IMR-90 (cell line): ENCODE measurements at regions not wholly inside any gene's neighbourhood (a gene's known extent, or its start where the extent isn't known, plus 50 kb on each side); places are given as distances from the start of the nearest gene placed in this dataset.

ENCODE experiments used
- ATAC-seq: fragments of 200-7000 bp; cut with Tn5 transposase; 2 replicates; pipeline ENCODE4 v1.9.1; 2020; ENCODE audit warnings: low read depth, mild to moderate bottlenecking, moderate library complexity
- BruUV-seq: library from RNA; stranded (reverse); fragments of 400-500 nt; replicated peaks from 2 replicates; lab custom pipeline; 2021; lab: Mats Ljungman, UMichigan
- CTCF ChIA-PET: fragments of 300-600 bp; formaldehyde crosslinking; extraction: SDS; loops from one replicate; lab custom pipeline; 2021; ENCODE audit warnings: antibody characterized with exemption; lab: Yijun Ruan, JAX
- POLR2A ChIA-PET: fragments of 300-600 bp; sonication (Branson Sonifier 250); formaldehyde crosslinking; loops from one replicate; lab custom pipeline; 2022; ENCODE audit warnings: antibody characterized with exemption; ENCODE audit not compliant: unreplicated experiment; lab: Charles Lee
- DNase-seq: peaks from one replicate; pipeline ENCODE4 v3.0.0; 2013
- H2AFZ ChIP-seq: replicated peaks from 2 replicates; pipeline ENCODE3; 2013; ENCODE audit warnings: low read length, mild to moderate bottlenecking; ENCODE audit not compliant: poor library complexity
- H2AK5ac ChIP-seq: 2 replicates; pipeline ENCODE4 v1.6.1; 2013; ENCODE audit warnings: low read depth, low read length, inconsistent platforms
- H2AK9ac ChIP-seq: replicated peaks from 2 replicates; pipeline ENCODE3; 2013; ENCODE audit warnings: mild to moderate bottlenecking, low read depth, low read length, moderate library complexity; ENCODE audit not compliant: poor library complexity
- H2BK120ac ChIP-seq: 2 replicates; pipeline ENCODE4 v1.6.1; 2013; ENCODE audit warnings: low read depth, low read length, inconsistent platforms
- H2BK15ac ChIP-seq: 3 replicates; pipeline ENCODE4 v1.6.1; 2013; ENCODE audit warnings: low read depth, low read length, inconsistent platforms
- H2BK20ac ChIP-seq: 2 replicates; pipeline ENCODE4 v1.6.1; 2013; ENCODE audit warnings: low read depth, mild to moderate bottlenecking, inconsistent platforms, low read length, moderate library complexity
- H2BK5ac ChIP-seq: 2 replicates; pipeline ENCODE4 v1.6.1; 2013; ENCODE audit warnings: mild to moderate bottlenecking, low read depth, low read length, inconsistent platforms; ENCODE audit not compliant: poor library complexity, severe bottlenecking
- H3K14ac ChIP-seq: replicated peaks from 2 replicates; pipeline ENCODE4 v1.6.1; 2013; ENCODE audit warnings: low read depth, low read length, inconsistent platforms
- H3K18ac ChIP-seq: 2 replicates; pipeline ENCODE4 v1.6.1; 2013; ENCODE audit warnings: low read depth, low read length, control low read depth
- H3K23ac ChIP-seq: 2 replicates; pipeline ENCODE4 v1.6.1; 2013; ENCODE audit warnings: low read depth, low read length, inconsistent platforms
- H3K27ac ChIP-seq: 2 replicates; pipeline ENCODE4 v1.5.1; 2013; ENCODE audit warnings: mild to moderate bottlenecking, control low read depth, low read length; ENCODE audit not compliant: insufficient read depth
- H3K27me3 ChIP-seq: 2 replicates; pipeline ENCODE4 v1.6.1; 2013; ENCODE audit warnings: low read length; ENCODE audit not compliant: control insufficient read depth, insufficient read depth
- H3K36me3 ChIP-seq: 2 replicates; pipeline ENCODE4 v1.6.1; 2013; ENCODE audit warnings: low read length, mixed read lengths; ENCODE audit not compliant: control insufficient read depth, insufficient read depth
- H3K4ac ChIP-seq: 2 replicates; pipeline ENCODE4 v1.6.1; 2013; ENCODE audit warnings: low read depth, low read length, inconsistent platforms
- H3K4me1 ChIP-seq: 2 replicates; pipeline ENCODE4 v1.6.1; 2013; ENCODE audit warnings: low read length, mixed read lengths; ENCODE audit not compliant: control insufficient read depth, insufficient read depth
- H3K4me2 ChIP-seq: 2 replicates; pipeline ENCODE4 v1.6.1; 2013; ENCODE audit warnings: low read depth, mild to moderate bottlenecking, control low read depth, low read length, moderate library complexity
- H3K4me3 ChIP-seq: 2 replicates; pipeline ENCODE4 v1.5.1; 2013; ENCODE audit warnings: low read depth, mild to moderate bottlenecking, control low read depth, low read length, moderate library complexity; ENCODE audit not compliant: insufficient read depth
- H3K56ac ChIP-seq: 2 replicates; pipeline ENCODE4 v1.6.1; 2013; ENCODE audit warnings: low read length, inconsistent platforms; ENCODE audit not compliant: insufficient read depth; ENCODE audit errors: extremely low read depth
- H3K79me1 ChIP-seq, 2 experiments: 2 replicates each; pipeline ENCODE4 v1.6.1; 2013; ENCODE audit warnings: low read length in 2 of 2, inconsistent platforms in 1 of 2, low read depth in 1 of 2
- H3K9ac ChIP-seq: 2 replicates; pipeline ENCODE4 v1.6.1; 2013; ENCODE audit warnings: low read depth, low read length, control low read depth
- H3K9me1 ChIP-seq: 2 replicates; pipeline ENCODE4 v1.6.1; 2013; ENCODE audit warnings: low read length, inconsistent platforms; ENCODE audit not compliant: insufficient read depth
- H3K9me3 ChIP-seq: 2 replicates; pipeline ENCODE4 v1.6.1; 2013; ENCODE audit warnings: low read length; ENCODE audit not compliant: control insufficient read depth, insufficient read depth
- H4K20me1 ChIP-seq: 2 replicates; pipeline ENCODE4 v1.6.1; 2013; ENCODE audit warnings: low read length, inconsistent platforms; ENCODE audit not compliant: insufficient read depth
- H4K5ac ChIP-seq: 2 replicates; pipeline ENCODE4 v1.6.1; 2013; ENCODE audit warnings: mild to moderate bottlenecking, low read depth, low read length, control low read depth
- H4K8ac ChIP-seq, 2 experiments: 2 replicates each; pipeline ENCODE4 v1.6.1; 2013; ENCODE audit warnings: low read depth in 2 of 2, low read length in 2 of 2, control low read depth in 1 of 2, inconsistent platforms in 1 of 2
- H4K91ac ChIP-seq: 2 replicates; pipeline ENCODE4 v1.6.1; 2013; ENCODE audit warnings: low read depth, low read length, inconsistent platforms; ENCODE audit not compliant: insufficient read depth
- BHLHE40 ChIP-seq: fragments of 150-350 bp; IDR thresholded peaks from 2 replicates; pipeline ENCODE4 v1.6.1; 2016; ENCODE audit warnings: mild to moderate bottlenecking, low read depth, low read length
- CEBPB ChIP-seq: IDR thresholded peaks from 2 replicates; pipeline ENCODE4 v1.6.1; 2012; ENCODE audit warnings: low read depth, low read length, improper control_type of control experiment
- CHD1 ChIP-seq: IDR thresholded peaks from 2 replicates; pipeline ENCODE4 v1.6.1; 2012; ENCODE audit warnings: low read depth, low read length, improper control_type of control experiment
- FOS ChIP-seq: fragments of 150-350 bp; IDR thresholded peaks from 2 replicates; pipeline ENCODE4 v1.6.1; 2016; ENCODE audit warnings: low read depth, low read length
- MAFK ChIP-seq: IDR thresholded peaks from 2 replicates; pipeline ENCODE4 v1.6.1; 2012; ENCODE audit warnings: low read depth, low read length, improper control_type of control experiment
- MAZ ChIP-seq: IDR thresholded peaks from 2 replicates; pipeline ENCODE4 v1.6.1; 2012; ENCODE audit warnings: low read depth, mild to moderate bottlenecking, low read length, improper control_type of control experiment, moderate library complexity, borderline replicate concordance
- MXI1 ChIP-seq: IDR thresholded peaks from 2 replicates; pipeline ENCODE4 v1.6.1; 2012; ENCODE audit warnings: low read depth, mild to moderate bottlenecking, low read length, moderate library complexity, borderline replicate concordance
- NFE2L2 ChIP-seq: fragments of 150-350 bp; IDR thresholded peaks from 2 replicates; pipeline ENCODE4 v1.6.1; 2016; ENCODE audit warnings: low read depth, mild to moderate bottlenecking, low read length
- POLR2A ChIP-seq: IDR thresholded peaks from 2 replicates; pipeline ENCODE4 v1.6.1; 2012; ENCODE audit warnings: mild to moderate bottlenecking, low read depth, low read length
- RAD21 ChIP-seq: IDR thresholded peaks from 2 replicates; pipeline ENCODE4 v1.6.1; 2012; ENCODE audit warnings: low read length, improper control_type of control experiment
- RCOR1 ChIP-seq: IDR thresholded peaks from 2 replicates; pipeline ENCODE4 v1.6.1; 2012; ENCODE audit warnings: mild to moderate bottlenecking, low read length, improper control_type of control experiment; ENCODE audit not compliant: insufficient replicate concordance
- RFX5 ChIP-seq: IDR thresholded peaks from 2 replicates; pipeline ENCODE4 v1.8.0; 2012; ENCODE audit warnings: low read depth, mild to moderate bottlenecking, low read length, moderate library complexity
- SMC3 ChIP-seq: fragments of 150-350 bp; IDR thresholded peaks from 2 replicates; pipeline ENCODE4 v1.6.1; 2016; ENCODE audit warnings: low read depth, mild to moderate bottlenecking, antibody characterized with exemption, low read length, moderate library complexity
- WGBS, 2 experiments: methylation state at CpG; one replicate each; pipeline versions ENCODE4 v1.1.5 to v1.1.7; 2013; ENCODE audit warnings: missing lambda C conversion rate in 2 of 2; ENCODE audit not compliant: insufficient read length in 1 of 2; ENCODE audit errors: extremely low coverage in 2 of 2; 5-methylcytosine and 5-hydroxymethylcytosine counted together
- dilution Hi-C: fragments of 300-500 bp; cut with HindIII; formaldehyde crosslinking; loops from one replicate; pipeline ENCODE4 v1.14.3; 2018; ENCODE audit warnings: low sequenced_read_pairs; ENCODE audit not compliant: unreplicated experiment
- in situ Hi-C: fragments of 300-500 bp; cut with MboI; formaldehyde crosslinking; loops from 3 replicates; pipeline ENCODE4 v1.14.3; 2019; ENCODE audit warnings: low sequenced_read_pairs, inconsistent platforms, mixed read lengths
- intact Hi-C: fragments of 100-400 bp; cut with micrococcal nuclease; formaldehyde crosslinking; loops from 2 replicates; pipeline ENCODE4 v1.10.0; 2022
- TF ChIP-seq, protein P1 (sequence below): conservative IDR thresholded peaks from 2 replicates; pipeline ENCODE4 v1.5.1; 2012; ENCODE audit warnings: mild to moderate bottlenecking, low read depth, low read length, improper control_type of control experiment
- TF ChIP-seq, protein P2 (sequence below): fragments of 150-350 bp; IDR thresholded peaks from 2 replicates; pipeline ENCODE4 v1.6.1; 2017; ENCODE audit warnings: mild to moderate bottlenecking, antibody characterized with exemption, low read length, low read depth
- TF ChIP-seq, protein P3 (sequence below): fragments of 150-350 bp; IDR thresholded peaks from 2 replicates; pipeline ENCODE4 v1.6.1; 2016; ENCODE audit warnings: low read depth, mild to moderate bottlenecking, low read length, moderate library complexity, borderline replicate concordance

DNA sequence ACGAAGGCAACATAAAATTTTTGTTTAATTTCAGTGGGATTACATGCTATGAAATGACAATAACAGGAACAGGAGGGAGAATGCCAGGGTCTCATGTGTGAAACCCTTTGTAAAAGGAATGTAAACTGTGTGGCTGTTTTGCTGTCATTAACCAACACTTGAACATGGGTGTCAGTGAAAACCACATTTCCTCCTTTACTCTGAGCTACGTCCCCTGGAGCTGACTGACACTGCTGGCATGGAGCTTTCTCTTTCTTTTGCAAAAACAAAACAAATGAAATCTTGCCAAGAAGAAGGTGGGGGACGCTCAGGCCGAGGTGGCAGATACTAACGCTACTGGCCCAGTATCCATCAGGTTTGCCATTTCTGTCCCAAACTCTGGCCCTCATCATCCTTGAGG, 121.4 kb downstream of the DMRT2 start:
- ATAC-seq (no peak), DNase-seq (no peak)
- H2AK9ac ChIP-seq, result no peak overlapping the region
- no peaks in the 10 kb centered on the region for H3K27me3 ChIP-seq
- H3K4ac ChIP-seq, result no peak overlapping the region
- no peak overlapping the region for H4K91ac ChIP-seq
- H3K4me2 ChIP-seq, result no peak overlapping the region
- no peak overlapping the region for H3K27ac ChIP-seq
- H3K9me3 ChIP-seq, result peaks cover 11% of the 10 kb centered on the region; the same call in 1 of the 2 replicates
- TF ChIP-seq POLR2A, result no peak
- TF ChIP-seq RFX5, result no peak
- no peak for TF ChIP-seq RCOR1
- TF ChIP-seq CEBPB, result no peak
- TF ChIP-seq BHLHE40, result no peak
- no peak for TF ChIP-seq FOS
- TF ChIP-seq MXI1, result no peak
- no peak for TF ChIP-seq SMC3
- no peak for TF ChIP-seq NFE2L2
- no peak for TF ChIP-seq CHD1
- TF ChIP-seq RAD21, result no peak
- TF ChIP-seq, protein P1, sequence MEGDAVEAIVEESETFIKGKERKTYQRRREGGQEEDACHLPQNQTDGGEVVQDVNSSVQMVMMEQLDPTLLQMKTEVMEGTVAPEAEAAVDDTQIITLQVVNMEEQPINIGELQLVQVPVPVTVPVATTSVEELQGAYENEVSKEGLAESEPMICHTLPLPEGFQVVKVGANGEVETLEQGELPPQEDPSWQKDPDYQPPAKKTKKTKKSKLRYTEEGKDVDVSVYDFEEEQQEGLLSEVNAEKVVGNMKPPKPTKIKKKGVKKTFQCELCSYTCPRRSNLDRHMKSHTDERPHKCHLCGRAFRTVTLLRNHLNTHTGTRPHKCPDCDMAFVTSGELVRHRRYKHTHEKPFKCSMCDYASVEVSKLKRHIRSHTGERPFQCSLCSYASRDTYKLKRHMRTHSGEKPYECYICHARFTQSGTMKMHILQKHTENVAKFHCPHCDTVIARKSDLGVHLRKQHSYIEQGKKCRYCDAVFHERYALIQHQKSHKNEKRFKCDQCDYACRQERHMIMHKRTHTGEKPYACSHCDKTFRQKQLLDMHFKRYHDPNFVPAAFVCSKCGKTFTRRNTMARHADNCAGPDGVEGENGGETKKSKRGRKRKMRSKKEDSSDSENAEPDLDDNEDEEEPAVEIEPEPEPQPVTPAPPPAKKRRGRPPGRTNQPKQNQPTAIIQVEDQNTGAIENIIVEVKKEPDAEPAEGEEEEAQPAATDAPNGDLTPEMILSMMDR, result no peak
- no peak for TF ChIP-seq MAFK
- no peak for TF ChIP-seq MAZ
- TF ChIP-seq, protein P2, sequence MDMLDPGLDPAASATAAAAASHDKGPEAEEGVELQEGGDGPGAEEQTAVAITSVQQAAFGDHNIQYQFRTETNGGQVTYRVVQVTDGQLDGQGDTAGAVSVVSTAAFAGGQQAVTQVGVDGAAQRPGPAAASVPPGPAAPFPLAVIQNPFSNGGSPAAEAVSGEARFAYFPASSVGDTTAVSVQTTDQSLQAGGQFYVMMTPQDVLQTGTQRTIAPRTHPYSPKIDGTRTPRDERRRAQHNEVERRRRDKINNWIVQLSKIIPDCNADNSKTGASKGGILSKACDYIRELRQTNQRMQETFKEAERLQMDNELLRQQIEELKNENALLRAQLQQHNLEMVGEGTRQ, result no peak
- TF ChIP-seq, protein P3, sequence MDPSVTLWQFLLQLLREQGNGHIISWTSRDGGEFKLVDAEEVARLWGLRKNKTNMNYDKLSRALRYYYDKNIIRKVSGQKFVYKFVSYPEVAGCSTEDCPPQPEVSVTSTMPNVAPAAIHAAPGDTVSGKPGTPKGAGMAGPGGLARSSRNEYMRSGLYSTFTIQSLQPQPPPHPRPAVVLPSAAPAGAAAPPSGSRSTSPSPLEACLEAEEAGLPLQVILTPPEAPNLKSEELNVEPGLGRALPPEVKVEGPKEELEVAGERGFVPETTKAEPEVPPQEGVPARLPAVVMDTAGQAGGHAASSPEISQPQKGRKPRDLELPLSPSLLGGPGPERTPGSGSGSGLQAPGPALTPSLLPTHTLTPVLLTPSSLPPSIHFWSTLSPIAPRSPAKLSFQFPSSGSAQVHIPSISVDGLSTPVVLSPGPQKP, result no peak
- H3K9me1 ChIP-seq, result no peaks in the 10 kb centered on the region
- ChIA-PET CTCF (no interaction called here), POLR2A (no interaction called here)
- H3K23ac ChIP-seq, result no peak overlapping the region
- H2BK120ac ChIP-seq, result no peak overlapping the region
- H2BK15ac ChIP-seq, result no peak overlapping the region
- in situ Hi-C loops, result no loop called here
- no peak overlapping the region for H2BK5ac ChIP-seq
- no peak overlapping the region for H2AFZ ChIP-seq
- H2AK5ac ChIP-seq, result no peak overlapping the region
- no peak overlapping the region for H4K5ac ChIP-seq
- no CpG with 5 or more reads among the region's 5 CpGs for WGBS, 2 experiments
- dilution Hi-C loops, result no loop called here
- no peak overlapping the region for H3K18ac ChIP-seq
- no peak overlapping the region for H3K14ac ChIP-seq
- intact Hi-C loops, result no loop called here
- no peaks in the 10 kb centered on the region for H3K79me1 ChIP-seq
- no peaks in the 10 kb centered on the region for H4K20me1 ChIP-seq
- H2BK20ac ChIP-seq, result no peak overlapping the region
- no peak overlapping the region for H3K4me3 ChIP-seq
- H3K36me3 ChIP-seq, result no peaks in the 10 kb centered on the region
- H3K9ac ChIP-seq, result no peak overlapping the region
- no peaks in the 10 kb centered on the region for H3K4me1 ChIP-seq
- no peak overlapping the region for H4K8ac ChIP-seq
- H3K56ac ChIP-seq, result no peak overlapping the region
- BruUV-seq, result no TSS peak
